GM18907 (cell line): ENCODE measurements at regions not wholly inside any gene's neighbourhood (a gene's known extent, or its start where the extent isn't known, plus 50 kb on each side); places are given as distances from the start of the nearest gene placed in this dataset.
"Not testable (repeated sequence)": the region's sequence is repeated elsewhere in the genome, so short reads cannot be mapped to it uniquely, and the experiment has no call there.

ENCODE experiments used
- ATAC-seq: cut with Tn5 transposase; IDR thresholded peaks from one replicate; pipeline ENCODE4 v1.9.1; 2021; ENCODE audit warnings: mild to moderate bottlenecking, moderate library complexity; ENCODE audit not compliant: unreplicated experiment

DNA sequence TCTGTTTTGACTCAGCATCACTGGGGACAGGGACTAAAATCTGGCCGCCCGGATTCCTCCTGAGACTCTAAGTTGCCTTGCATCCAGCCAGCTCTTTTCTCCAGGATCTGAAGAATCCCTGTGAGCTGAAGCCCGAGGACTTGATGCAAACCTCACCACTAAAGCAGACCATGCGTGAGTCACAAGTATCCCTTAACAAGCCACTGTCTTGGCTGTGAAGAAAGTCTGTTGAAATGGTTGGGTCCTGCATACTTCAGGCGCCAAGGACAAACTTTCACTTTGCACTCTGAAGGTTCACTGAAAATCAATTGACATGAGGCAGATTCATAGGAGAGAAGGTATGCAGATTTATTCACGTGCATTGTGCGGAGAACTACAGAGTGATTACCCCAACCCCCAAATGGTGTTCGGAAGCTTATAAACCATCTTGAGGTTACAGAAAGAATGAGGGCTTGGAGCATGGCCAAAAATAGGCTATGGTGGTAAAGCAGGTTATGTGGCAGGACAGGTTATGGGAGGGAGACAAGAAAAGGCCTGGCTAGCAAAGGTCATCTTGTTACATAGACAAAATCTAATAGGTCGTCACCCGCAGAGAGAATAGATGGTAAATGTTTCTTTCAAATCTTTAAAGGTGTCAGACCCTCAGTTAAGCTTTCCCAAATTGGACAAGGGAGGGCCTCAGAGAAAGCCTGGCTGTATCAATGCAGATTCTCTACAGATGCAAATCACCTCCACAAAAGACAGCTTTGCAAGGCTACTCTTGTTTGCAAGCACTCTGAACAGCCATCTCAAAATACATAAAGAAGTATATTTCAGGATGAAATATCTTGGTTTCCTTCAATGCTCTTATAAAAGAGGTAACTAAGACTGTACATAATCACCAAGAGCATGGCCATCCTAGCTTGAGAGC lies 126.3 kb upstream of the PLAAT1 start:
- no peak for ATAC-seq

DNA sequence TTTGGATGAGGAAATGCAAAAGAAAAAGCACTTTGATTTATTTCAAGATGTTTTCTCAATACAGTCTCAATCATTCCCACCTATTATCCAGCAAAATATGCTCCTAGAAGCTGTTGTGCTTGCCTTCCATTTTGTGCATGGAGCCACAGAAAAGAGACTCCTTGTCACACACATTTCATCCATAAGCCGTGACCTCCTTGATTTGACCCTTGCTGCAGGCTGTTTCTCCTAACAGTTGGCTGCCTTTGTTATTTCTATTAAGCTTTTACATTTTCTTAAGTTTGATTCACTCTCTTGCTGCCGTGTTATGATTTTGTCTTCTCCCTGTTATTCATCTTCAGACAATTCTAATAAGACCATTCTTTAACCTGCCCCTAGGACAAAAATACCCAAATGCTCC lies 124.2 kb upstream of the PLAAT1 start:
- no peak for ATAC-seq

DNA sequence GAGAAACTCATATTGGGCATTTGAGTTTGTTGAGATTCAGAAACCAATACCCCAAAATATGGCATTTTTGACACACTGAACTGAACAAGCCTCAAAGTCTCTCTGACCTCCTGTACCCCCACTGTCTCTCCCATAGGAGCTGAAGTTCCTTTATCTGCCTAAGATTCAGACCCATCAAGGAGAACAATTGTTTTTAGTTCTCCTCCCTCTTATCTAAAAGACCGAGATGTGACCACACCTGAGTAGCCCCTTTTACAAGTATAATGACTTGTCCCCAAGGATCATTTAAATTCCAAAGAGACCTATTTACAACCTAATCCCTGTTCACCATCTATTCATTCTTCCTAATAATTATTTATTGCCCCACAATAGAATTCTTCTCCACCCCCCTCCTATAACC lies 122.1 kb upstream of the PLAAT1 start:
- no peak for ATAC-seq

DNA sequence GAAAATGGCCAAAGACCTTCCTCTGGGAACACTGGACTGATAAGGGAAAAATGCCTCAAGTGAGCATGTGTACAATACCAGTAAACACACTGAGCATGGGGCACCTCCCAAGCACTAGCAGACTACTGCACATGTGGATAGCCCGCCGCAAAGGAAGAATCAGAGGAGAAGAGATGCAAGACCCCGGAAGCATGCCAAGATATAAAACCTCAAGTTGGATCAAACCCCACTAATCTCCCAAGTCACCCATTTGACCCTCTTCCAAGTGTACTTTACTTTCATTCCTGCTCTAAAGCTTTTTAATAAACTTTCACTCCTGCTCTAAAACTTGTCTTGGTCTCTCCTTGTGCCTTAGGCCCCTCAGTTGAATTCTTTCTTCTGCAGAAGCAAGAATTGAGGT lies 121.1 kb upstream of the PLAAT1 start:
- no peak for ATAC-seq

DNA sequence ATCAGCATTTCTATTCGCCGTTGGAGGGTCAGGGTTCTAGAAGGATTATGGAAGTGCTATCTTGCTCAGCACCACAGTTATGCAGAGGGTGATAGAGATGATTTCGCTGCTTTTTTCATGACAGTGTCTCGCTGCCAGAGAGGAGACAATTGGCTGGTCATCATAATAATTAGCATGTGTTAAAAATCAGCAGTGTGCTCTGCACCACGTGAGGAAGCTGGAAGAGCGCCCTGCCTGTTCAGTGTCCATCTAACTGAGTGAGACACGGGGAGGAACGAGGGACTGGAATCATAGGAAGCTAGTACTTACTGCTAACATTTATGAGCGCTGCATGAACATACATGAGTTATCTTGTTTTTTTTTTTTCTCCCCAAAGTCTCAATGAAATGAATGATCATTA lies 116.2 kb upstream of the PLAAT1 start:
- ATAC-seq, result no peak

DNA sequence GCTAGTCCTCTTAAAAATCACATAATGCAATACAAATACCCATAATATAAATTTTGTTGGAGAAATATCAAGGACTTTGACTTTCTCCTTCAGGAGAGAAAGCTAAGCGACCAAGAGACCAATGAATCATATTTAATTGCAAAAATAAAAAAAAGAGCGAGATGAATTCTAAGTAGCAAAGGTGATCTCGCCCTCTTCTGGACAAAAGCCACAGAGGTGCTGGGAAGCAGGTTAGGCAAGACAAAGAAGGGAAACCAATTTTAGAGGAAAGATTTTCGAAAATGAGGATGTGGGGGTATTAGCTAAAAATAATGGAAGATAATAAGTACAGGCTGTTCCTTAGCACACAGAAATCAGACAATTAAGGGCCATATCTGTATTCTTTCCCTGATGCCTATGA lies 111.4 kb upstream of the PLAAT1 start:
- ATAC-seq, result no peak

DNA sequence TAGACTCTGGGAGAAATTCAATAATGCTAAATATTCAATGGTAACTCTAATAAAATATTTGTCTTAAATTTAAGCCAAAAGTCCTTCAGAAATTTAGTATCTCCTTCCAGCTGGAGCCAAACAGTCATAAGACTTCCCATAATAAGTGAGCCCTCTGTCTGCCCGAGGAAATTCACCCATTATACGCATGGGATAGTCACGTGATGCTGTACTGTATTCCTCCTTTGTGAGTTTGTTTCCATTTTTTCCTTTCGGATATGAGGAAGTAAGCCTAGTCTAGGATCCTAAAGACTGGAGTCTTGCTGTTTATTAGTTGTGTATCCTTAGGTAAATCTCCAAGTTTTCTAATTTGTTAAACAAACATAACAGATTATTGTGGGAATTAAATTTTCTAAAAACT lies 110.4 kb upstream of the PLAAT1 start:
- ATAC-seq, result no peak

DNA sequence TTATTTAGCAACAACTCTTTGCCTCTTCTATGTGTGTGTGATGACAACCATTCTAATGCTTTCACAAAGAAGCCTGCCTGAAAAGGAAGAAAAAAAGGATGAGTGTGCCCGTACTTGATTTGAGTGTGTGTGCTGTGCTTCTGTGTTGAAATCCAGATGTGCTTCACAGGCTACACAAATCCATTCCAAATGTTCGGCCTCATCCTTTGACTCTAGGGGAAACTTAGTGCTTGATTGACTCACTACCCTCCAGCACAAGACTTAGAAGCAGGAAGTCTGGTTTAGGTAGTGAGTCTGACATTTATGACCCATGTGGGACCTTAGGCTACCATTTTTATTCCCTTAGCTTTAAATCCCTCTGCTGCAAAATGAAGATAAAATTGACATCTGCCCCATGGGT lies 108.8 kb upstream of the PLAAT1 start:
- ATAC-seq, result no peak

DNA sequence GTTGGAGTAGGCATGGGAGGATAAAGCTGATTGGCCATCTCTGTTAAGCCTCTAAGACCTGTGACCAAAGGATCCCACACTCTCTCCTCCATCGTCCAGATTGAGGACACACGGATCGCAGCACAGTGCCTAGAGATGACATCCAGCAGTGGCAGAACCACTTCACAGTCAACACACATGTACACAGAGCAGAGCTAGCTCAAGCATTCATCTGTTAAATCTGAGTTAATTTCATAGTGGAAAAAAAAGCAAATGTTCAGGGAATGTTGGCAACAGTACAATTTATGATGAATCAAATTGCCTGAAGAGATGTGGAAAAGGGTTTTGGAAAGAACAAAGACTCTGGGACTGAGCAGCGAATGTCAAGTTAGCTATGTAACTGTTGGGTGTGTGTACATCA lies 108.1 kb upstream of the PLAAT1 start:
- no peak for ATAC-seq

DNA sequence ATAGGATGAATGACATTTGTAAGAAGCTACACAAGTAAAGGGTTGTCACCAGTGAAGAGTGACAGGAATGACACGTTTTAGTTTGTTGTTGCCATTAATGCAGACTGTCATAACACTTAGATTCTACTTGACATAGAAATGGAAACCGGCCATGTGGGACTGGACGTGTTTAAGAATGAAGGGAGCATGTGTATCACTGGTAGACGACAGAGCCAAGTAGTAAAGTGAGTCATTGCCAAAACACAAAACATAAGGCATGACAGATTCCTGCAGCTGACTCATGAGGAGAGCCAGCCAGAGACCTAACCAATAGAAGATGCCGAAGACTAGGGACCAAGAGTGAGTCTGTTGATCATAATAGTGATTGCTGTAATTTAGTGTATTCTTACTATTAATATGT lies 106.2 kb upstream of the PLAAT1 start:
- no peak for ATAC-seq

DNA sequence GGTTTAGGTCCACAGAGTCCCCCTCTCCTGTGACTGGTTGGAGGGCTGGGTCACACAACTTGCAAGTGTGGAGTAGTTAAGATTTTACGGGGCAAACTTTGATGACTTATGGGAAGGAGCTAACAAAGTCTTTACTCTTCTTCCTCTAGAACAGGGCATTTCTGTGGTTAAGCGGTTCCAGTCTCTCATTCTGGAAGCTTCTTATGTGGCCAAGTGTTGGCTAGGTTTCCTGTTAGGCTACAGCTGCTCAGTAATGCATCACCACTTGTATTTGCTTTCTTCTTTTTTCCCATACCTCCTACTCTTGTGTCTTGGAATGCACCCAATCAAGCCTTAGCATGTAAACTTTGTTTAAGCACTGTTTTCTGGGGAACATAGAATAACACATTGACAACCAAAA lies 100.6 kb upstream of the PLAAT1 start:
- ATAC-seq, result no peak

DNA sequence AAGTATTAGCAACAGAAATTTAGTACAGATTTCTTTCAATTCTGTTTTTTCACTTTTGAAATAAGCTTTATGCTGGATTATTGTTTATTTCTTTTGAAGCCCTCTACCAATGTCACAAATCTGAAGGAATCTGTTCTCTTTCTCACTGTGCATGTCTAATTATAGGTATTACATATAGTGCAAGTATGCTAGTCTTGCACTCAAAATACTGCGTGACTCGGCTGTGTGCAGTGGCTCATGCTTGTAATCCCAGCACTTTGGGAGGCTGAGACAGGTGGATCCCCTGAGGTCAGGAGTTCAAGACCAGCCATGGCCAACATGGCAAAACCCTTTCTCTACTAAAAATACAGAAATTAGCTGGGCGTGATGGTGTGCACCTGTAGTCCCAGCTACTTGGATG lies 95.8 kb upstream of the PLAAT1 start:
- no peak for ATAC-seq

DNA sequence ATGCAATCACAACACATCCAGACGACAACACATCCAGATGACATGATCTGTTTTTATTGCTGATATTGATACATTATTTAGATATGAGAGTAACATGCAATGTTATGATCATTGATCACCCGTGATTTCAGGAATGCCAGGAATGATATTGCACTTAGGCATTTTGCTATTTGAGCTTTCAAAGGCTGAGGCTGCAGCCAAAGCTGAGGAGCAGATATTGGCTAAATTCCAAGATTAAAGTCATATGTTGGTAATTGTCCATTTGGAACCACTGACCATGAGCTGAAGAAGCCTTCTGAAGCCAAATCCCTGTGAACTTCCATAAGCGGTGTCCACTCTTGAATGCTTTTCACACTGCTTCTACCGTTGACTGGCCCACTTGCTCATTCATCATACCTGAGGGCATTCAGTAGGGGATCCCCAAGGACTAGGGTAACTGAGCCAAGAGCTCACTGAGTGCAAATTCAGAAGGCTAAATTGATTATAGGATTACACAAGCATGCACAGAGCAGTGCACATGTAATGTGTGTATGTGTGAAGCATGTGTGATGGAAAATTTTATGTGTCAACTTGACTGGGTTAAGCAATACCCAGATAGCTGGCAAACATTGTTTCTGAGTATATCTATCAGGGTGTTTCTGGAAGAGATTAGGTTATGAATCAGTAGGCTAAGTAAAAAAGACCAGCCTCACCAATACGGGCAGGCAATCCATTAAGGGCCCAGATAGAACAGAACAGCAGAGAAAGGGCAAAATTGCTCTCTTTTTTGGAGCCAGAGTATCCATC lies 92.1 kb upstream of the PLAAT1 start:
- ATAC-seq, result no peak

DNA sequence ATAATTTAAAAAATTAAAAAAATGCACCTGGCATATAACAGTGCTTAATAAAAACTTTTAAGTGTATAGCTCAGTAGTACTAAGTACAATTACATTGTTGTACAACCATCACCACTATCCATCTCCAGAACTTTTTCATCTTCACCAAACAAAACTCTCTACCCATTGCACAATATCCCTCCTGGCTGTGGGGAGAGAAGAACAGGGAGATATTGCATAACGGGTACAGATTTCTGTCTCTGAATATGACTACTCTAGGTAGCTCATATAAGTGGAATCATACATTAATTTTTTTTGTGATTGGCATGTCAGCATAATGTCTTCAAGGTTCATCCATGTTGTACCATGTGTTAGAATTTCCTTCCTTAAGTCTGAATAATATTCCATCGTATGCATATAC lies 91.0 kb upstream of the PLAAT1 start:
- no peak for ATAC-seq

DNA sequence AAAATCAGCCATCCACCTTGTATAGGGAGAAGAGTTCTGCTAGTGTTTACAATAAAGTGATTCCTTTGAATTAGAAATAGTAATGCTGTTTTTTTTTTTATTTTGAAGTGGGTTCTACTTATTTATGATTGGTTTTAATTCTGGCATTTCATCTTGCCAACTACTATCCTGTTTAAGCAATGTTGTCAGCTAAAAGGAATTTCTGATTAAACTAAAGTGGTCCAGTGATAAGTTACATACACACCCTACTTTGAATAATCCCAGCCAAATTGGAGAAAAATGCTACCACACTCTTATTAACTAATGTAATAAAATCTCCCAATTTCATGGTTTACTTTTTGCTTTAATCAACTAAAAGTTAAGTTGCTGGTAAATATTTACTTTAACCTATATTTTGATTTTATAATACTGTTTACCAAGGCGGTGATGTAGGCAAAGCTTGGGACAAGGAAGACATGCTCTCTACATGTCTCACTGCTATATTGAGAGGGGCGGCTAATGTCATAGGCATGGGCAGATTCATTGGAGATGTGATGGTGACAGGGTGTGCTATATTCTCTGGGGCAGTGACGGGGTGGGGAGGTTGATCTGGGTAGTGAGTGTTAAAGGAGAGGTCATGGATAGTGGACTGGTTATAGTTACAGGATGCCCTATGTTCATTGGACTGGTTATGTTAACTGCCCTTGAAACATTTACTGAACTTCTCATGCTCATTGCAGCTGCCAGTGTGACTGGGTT lies 85.8 kb upstream of the PLAAT1 start:
- not testable (repeated sequence) for ATAC-seq

DNA sequence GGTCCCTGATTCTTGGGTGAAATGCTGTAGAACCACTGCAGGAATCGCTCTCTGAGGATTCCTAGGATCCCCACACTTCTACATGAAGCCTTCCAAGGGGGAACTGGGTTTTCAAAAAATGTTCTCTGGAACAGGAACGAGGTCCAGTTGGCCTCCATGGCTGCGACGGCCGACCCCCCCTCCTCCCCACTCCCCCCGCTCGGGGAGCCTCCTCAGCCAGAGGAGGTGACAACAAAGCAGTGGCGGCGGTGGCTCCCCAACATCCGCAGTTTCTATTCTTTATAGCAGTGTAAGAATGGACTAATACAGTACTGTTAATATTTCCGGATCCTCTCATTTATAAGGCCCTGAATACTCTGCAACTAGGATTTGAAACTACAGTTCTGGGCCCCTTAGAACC lies 84.0 kb upstream of the PLAAT1 start:
- no peak for ATAC-seq

DNA sequence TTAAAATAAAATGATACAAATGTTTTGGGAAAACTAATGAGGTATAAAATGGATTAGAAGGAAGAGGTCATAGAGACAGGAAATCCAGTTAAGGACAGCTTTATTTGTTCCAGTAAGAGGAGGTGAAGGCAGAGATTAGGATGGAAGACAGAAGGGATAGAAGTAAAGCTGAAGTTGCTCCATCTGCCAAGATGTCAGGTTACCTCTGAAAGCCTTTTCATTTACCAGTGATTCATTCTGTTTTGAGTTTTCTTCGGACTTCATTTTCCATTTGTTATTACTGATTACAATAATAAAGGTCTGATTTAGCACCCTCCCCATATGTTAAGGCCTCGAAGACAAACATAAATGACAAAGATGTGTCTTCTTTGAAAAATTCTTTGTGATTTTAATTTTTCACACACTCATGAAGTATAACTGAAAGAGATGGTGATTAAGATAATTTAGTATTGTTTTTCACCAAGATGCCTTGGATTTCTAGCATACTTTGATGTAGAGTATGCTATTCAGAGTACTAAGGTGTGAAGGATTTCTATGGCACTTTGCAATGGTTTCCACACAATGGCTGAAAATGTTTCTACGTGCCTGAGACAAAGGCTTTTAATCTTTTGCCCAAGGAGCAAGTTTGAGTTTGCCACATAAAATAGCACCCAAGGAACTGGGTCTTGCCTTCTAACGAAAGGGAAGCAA lies 75.4 kb upstream of the PLAAT1 start:
- no peak for ATAC-seq

DNA sequence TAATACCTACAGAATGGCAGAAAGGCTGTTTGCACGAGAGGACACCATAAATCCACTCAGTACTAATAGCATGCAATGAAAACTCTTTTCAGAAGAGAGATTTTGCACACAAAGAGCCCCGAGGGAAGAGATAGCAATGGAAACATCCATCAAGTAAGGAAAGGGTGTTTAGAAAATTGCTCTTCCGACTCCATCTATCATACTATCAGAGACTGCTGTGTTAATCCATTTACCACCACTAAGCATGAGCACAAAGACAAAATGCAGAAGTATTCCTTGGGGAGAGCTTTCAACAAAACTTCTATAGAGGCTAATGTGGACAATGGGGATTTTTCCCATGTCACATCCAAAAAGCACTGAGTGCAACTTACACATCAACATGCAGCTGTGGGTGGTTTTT lies 72.1 kb upstream of the PLAAT1 start:
- no peak for ATAC-seq

DNA sequence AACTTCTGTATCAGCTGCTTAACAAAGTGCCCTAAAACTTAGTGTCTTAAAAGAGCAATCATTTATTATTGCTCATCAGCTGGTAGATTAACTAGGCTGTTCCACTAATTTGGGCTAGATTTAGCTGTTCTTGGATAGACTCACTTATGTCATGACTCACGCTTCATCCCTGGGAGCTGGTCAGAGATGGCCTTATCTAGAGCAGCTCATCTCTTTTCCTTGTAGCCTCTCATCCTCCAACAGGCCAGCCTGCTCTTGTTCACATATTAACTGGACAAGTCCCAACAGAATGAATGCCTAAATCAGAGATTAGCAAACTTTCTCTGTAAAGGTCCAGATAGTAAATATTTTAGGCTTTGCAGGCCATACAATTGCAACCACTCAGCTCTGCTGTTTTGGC lies 66.9 kb upstream of the PLAAT1 start:
- no peak for ATAC-seq

DNA sequence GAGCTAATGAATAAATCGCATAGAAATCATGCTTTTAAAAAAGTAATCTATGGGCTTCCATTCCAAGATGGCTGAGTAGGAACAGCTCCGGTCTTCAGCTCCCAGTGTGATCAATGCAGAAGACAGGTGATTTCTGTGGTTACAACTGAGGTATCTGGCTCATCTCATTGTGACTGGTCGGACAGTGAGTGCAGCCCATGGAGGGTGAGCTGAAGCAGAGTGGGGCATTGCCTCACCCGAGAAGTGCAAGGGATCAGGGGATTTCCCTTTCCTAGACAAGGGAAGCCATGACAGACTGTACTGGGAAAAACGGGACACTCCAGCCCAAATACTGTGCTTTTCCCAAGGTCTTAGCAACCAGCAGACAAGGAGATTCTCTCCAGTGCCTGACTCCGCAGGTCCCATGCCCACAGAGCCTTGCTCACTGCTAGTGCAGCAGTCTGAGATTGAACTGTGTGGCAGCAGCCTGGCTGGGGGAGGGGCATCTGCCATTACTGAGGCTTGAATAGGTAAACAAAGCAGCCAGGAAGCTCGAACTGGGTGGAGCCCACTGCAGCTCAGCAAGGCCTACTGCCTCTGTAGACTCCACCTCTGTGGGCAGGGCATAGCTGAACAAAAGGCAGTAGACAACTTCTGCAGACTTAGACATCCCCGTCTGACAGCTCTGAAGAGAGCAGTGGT lies 61.5 kb upstream of the PLAAT1 start:
- ATAC-seq, result not testable (repeated sequence)
